PC-9 (cell line): ENCODE measurements at regions not wholly inside any gene's neighbourhood (a gene's known extent, or its start where the extent isn't known, plus 50 kb on each side); places are given as distances from the start of the nearest gene placed in this dataset.

Experiments used
- BruUV-seq: library from RNA; stranded (reverse); fragments of 400-500 nt; replicated peaks from 2 replicates; lab custom pipeline; 2021; lab: Mats Ljungman, UMichigan
- CTCF ChIA-PET: fragments of 300-600 bp; sonication (Branson Sonifier 250); formaldehyde crosslinking; loops from one replicate; lab custom pipeline; 2022; ENCODE audit warnings: antibody characterized with exemption; lab: Charles Lee
- POLR2A ChIA-PET: fragments of 300-600 bp; sonication (Branson Sonifier 250); formaldehyde crosslinking; loops from one replicate; lab custom pipeline; 2022; ENCODE audit warnings: antibody characterized with exemption; ENCODE audit not compliant: unreplicated experiment; lab: Charles Lee
- DNase-seq, 2 experiments: peaks; one replicate each; pipeline versions ENCODE4 v3.0.0 to v3.0.0-alpha.2; 2015 to 2022; ENCODE audit warnings: mixed read lengths in 1 of 2
- H2AFZ ChIP-seq: fragments of 200-600 bp; sonication (generic); 2 replicates; pipeline ENCODE4 v1.8.1; 2017; ENCODE audit warnings: antibody characterized with exemption
- H3F3A ChIP-seq: fragments of 200-600 bp; sonication (generic); 2 replicates; pipeline ENCODE4 v1.8.1; 2017; ENCODE audit warnings: antibody characterized with exemption, mild to moderate bottlenecking, low read depth; ENCODE audit not compliant: insufficient read depth
- H3K27ac ChIP-seq: fragments of 200-600 bp; sonication (generic); 2 replicates; pipeline ENCODE4 v1.6.1; 2016; ENCODE audit warnings: mixed run types
- H3K27me3 ChIP-seq: fragments of 200-600 bp; sonication (generic); 2 replicates; pipeline ENCODE4 v1.6.1; 2016; ENCODE audit warnings: low read depth, mixed run types; ENCODE audit not compliant: insufficient read depth
- H3K36me3 ChIP-seq: fragments of 200-600 bp; sonication (generic); 2 replicates; pipeline ENCODE4 v1.6.1; 2016; ENCODE audit warnings: low read depth, mixed run types
- H3K4me1 ChIP-seq: fragments of 200-600 bp; sonication (generic); replicated peaks from 2 replicates; pipeline ENCODE4 v1.6.1; 2016; ENCODE audit warnings: mixed run types; ENCODE audit not compliant: insufficient read depth
- H3K4me2 ChIP-seq: fragments of 200-600 bp; sonication (generic); 2 replicates; pipeline ENCODE4 v1.6.1; 2017; ENCODE audit warnings: mixed run types
- H3K4me3 ChIP-seq: fragments of 200-600 bp; sonication (generic); 2 replicates; pipeline ENCODE4 v1.6.1; 2016; ENCODE audit warnings: mixed run types
- H3K79me2 ChIP-seq: fragments of 200-600 bp; sonication (generic); 2 replicates; pipeline ENCODE4 v1.6.1; 2017; ENCODE audit warnings: low read depth, mixed run types
- H3K9me2 ChIP-seq: fragments of 200-600 bp; sonication (generic); 2 replicates; pipeline ENCODE4 v1.8.1; 2017; ENCODE audit warnings: mild to moderate bottlenecking; ENCODE audit not compliant: insufficient read depth
- H3K9me3 ChIP-seq: fragments of 200-600 bp; sonication (generic); 2 replicates; pipeline ENCODE4 v1.8.1; 2016; ENCODE audit warnings: low read depth; ENCODE audit not compliant: insufficient read depth
- H4K20me1 ChIP-seq: fragments of 200-600 bp; sonication (generic); 2 replicates; pipeline ENCODE4 v1.8.1; 2017; ENCODE audit not compliant: insufficient read depth
- EZH2 ChIP-seq: fragments of 200-600 bp; sonication (generic); IDR thresholded peaks from 2 replicates; pipeline ENCODE4 v1.8.0; 2017; ENCODE audit warnings: antibody characterized with exemption, low read depth
- intact Hi-C: fragments of 100-400 bp; cut with micrococcal nuclease; formaldehyde crosslinking; loops from one replicate; pipeline ENCODE4 v1.10.0; 2022; ENCODE audit not compliant: unreplicated experiment
- TF ChIP-seq, protein P1 (sequence below): fragments of 200-600 bp; sonication (generic); conservative IDR thresholded peaks from 2 replicates; pipeline ENCODE4 v1.6.1; 2017; ENCODE audit warnings: mixed run types, antibody characterized with exemption, mild to moderate bottlenecking, moderate library complexity

DNA sequence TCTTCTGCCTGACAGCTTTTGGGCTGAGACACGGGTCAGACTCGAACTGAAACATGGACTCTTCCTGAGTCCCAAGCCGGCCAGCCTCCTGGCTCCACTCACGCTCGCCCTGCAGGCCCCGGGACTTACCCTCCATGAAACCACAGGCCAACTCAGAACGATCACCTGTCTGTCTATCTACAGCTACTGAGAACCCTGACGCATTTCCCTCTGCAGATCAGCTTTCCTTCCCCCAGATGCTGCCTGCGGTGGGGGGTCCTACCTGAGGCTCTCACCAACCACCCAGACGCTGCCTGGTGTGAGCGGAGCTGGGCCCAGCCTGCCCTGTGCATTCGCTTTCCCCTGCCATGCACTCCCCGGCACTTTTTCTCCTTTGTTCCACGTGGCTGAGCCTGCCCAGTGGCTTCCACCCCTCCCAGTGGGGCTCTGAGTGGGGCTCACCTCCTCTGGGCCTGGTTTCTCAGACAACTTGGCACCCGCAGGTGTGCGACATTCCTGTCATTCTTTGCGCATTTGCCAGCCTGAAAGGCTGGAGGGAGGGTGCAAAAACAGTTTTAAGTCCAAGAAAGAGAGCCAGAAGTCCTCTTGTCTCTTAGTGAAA, 60.2 kb downstream of the PLXNA1 start:
- no peak overlapping the region for H2AFZ ChIP-seq
- H3K79me2 ChIP-seq: no peaks in the 10 kb centered on the region
- ChIA-PET POLR2A (interaction anchor here (0.7 kb wide), 1 partner anchor 31 kb away, joined by 3 read pairs; no protein-coding TSS in a partner anchor), CTCF (interaction anchor here (0.6 kb wide), 1 partner anchor 24 kb away, joined by 3 read pairs; no protein-coding TSS in a partner anchor)
- H3K36me3 ChIP-seq: no peaks in the 10 kb centered on the region
- no peak overlapping the region for H3K4me3 ChIP-seq
- H3K27me3 ChIP-seq: peaks cover 3% of the 10 kb centered on the region; the same call in 1 of the 2 replicates
- H3K9me2 ChIP-seq: no peaks in the 10 kb centered on the region
- H3K27ac ChIP-seq: peak overlapping the region; percentile 64
- TF ChIP-seq, protein P1, sequence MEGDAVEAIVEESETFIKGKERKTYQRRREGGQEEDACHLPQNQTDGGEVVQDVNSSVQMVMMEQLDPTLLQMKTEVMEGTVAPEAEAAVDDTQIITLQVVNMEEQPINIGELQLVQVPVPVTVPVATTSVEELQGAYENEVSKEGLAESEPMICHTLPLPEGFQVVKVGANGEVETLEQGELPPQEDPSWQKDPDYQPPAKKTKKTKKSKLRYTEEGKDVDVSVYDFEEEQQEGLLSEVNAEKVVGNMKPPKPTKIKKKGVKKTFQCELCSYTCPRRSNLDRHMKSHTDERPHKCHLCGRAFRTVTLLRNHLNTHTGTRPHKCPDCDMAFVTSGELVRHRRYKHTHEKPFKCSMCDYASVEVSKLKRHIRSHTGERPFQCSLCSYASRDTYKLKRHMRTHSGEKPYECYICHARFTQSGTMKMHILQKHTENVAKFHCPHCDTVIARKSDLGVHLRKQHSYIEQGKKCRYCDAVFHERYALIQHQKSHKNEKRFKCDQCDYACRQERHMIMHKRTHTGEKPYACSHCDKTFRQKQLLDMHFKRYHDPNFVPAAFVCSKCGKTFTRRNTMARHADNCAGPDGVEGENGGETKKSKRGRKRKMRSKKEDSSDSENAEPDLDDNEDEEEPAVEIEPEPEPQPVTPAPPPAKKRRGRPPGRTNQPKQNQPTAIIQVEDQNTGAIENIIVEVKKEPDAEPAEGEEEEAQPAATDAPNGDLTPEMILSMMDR: no peak
- no peak for TF ChIP-seq EZH2
- DNase-seq: peak; percentile 89 to 95
- intact Hi-C loops: loop anchor here (1.0 to 5.0 kb wide), 3 partner anchors 31 to 412 kb away; no protein-coding TSS in a partner anchor
- no peaks in the 10 kb centered on the region for H3K9me3 ChIP-seq
- H4K20me1 ChIP-seq: no peaks in the 10 kb centered on the region
- TSS peak; percentile 84 for BruUV-seq
- H3F3A ChIP-seq: peaks cover 10% of the 10 kb centered on the region; the same call in 1 of the 2 replicates
- H3K4me2 ChIP-seq: peak overlapping the region; percentile 66
- peaks cover 26% of the 10 kb centered on the region for H3K4me1 ChIP-seq

DNA sequence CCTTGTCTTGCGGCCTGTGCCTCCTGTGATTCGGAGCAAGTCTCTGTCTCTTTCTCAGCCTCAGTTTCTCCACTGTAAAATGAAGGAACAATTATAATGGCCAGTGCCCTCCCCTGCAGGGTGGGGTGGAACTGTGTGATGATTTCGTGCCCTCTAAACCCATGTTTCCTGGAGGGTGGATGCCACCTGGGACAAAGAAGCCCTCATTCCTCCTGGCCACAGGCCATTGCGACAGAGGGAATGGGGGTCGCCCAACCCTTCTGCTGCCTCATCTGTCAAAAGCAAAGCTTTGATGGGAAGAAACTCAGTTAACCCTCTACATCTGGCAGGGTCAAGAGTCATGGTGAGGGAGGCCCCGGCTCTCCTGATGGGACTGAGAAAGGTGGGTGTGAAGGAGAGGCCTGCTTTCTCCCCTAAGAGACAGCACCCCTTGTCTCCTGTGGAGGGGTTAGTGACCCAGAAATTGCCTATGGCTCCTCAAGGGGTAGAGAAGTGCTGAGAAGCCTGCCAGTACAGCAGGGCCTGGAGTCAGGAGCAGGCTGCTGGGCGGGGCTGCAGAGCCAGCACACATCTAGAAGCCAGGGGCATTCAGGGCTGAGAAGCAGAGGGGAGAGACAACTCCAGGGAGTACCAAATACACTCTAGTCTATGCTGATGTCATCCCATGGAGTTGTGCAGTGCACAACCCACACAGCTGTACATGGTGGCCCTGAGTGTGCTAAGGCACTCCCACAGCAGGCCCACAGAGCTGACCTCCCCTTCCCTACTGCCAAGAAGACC, 61.0 kb downstream of the PLXNA1 start:
- Histone ChIP-seq H4K20me1 (no peaks in the 10 kb centered on the region), H3K4me1 (peaks cover 26% of the 10 kb centered on the region), H3K4me3 (no peak overlapping the region), H3K9me2 (no peaks in the 10 kb centered on the region), H3K27ac (peak overlapping the region; percentile 64), H3K36me3 (no peaks in the 10 kb centered on the region), H3K79me2 (no peaks in the 10 kb centered on the region), H2AFZ (no peak overlapping the region), H3K27me3 (peaks cover 4% of the 10 kb centered on the region; the same call in 1 of the 2 replicates), H3F3A (peaks cover 10% of the 10 kb centered on the region; the same call in 1 of the 2 replicates), H3K4me2 (peak overlapping the region; percentile 66), H3K9me3 (no peaks in the 10 kb centered on the region)
- no peak for TF ChIP-seq EZH2
- TF ChIP-seq, protein P1: no peak
- intact Hi-C loops: loop anchor here (1.0 to 5.0 kb wide), 3 partner anchors 30 to 411 kb away; no protein-coding TSS in a partner anchor
- POLR2A ChIA-PET: interaction anchor here (0.6 kb wide), 1 partner anchor 30 kb away, joined by 3 read pairs; no protein-coding TSS in a partner anchor
- DNase-seq: peak in 1 of 2 experiments; percentile 50
- CTCF ChIA-PET: no interaction called here
- TSS peak; percentile 57 for BruUV-seq

DNA sequence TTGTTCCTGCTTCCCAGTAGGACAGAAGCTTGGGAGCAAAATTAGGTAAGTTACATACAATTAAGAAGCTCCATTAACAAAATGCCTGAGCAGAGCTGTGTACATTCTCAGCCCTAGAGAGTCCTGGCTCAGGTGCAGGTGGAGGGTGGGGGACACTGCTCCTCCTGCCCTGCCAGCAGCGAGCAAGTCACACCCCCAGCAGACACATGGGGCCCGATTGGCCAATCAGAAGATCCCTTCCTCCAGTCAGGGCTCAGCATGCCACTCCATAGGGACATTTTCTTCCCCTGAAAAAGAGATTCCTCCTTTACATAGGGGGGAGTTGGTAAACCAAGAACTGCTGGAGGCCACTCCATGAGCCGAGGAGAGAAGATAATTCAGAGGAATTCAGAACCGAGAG, 62.1 kb downstream of the PLXNA1 start:
- no peak overlapping the region for H3K4me2 ChIP-seq
- ChIA-PET POLR2A (interaction anchor here (0.5 to 0.6 kb wide), 2 partner anchors 29 to 474 kb away, joined by 3 to 4 read pairs; no protein-coding TSS in a partner anchor), CTCF (interaction anchor here (0.7 to 1.0 kb wide), 2 partner anchors 29 to 516 kb away, joined by 3 to 5 read pairs; no protein-coding TSS in a partner anchor)
- peaks cover 4% of the 10 kb centered on the region; the same call in 1 of the 2 replicates for H3K27me3 ChIP-seq
- H2AFZ ChIP-seq: no peak overlapping the region
- H3F3A ChIP-seq: peaks cover 10% of the 10 kb centered on the region; the same call in 1 of the 2 replicates
- TF ChIP-seq, protein P1: no peak
- no peak for TF ChIP-seq EZH2
- H3K9me3 ChIP-seq: no peaks in the 10 kb centered on the region
- no peak overlapping the region for H3K4me3 ChIP-seq
- no TSS peak for BruUV-seq
- no peaks in the 10 kb centered on the region for H3K79me2 ChIP-seq
- H3K36me3 ChIP-seq: no peaks in the 10 kb centered on the region
- peaks cover 26% of the 10 kb centered on the region for H3K4me1 ChIP-seq
- no peaks in the 10 kb centered on the region for H3K9me2 ChIP-seq
- no peak overlapping the region for H3K27ac ChIP-seq
- intact Hi-C loops: loop anchor here (5.0 kb wide), 1 partner anchor 42 kb away; no protein-coding TSS in a partner anchor
- H4K20me1 ChIP-seq: no peaks in the 10 kb centered on the region
- DNase-seq: peak in 1 of 2 experiments; percentile 56
